ENCODE measurements at regions not wholly inside any gene's neighbourhood (a gene's known extent, or its start where the extent isn't known, plus 50 kb on each side); places are given as distances from the start of the nearest gene placed in this dataset.

DNA sequence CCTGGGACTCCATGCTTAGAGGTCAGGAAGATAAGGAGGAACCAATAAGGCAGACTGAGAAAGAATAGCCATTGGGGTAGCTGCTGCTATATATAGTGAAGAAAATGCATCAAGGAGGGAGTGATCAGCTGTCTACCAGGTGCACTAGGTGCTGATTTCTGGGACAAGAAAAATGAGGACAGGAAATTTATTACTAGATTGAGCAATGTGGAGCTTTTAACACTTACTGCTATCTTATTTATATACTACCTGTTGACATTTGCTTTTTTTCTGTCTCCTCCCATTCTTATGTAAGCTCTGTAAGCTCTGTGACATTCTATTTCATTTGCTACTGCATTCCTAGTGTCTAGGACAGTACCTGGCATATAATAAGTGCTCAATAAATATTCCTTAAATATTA, 53.7 kb upstream of the DHX40 start:
- TF ChIP-seq EZH2 (IDR thresholded peaks at IDR 0.05; ENCODE audit: borderline replicate concordance) (no peak), EZH2phosphoT487 (IDR thresholded peaks at IDR 0.05; ENCODE audit: low read depth, severe bottlenecking, unreplicated experiment) (no peak)
- TF ChIP-seq, protein P1, sequence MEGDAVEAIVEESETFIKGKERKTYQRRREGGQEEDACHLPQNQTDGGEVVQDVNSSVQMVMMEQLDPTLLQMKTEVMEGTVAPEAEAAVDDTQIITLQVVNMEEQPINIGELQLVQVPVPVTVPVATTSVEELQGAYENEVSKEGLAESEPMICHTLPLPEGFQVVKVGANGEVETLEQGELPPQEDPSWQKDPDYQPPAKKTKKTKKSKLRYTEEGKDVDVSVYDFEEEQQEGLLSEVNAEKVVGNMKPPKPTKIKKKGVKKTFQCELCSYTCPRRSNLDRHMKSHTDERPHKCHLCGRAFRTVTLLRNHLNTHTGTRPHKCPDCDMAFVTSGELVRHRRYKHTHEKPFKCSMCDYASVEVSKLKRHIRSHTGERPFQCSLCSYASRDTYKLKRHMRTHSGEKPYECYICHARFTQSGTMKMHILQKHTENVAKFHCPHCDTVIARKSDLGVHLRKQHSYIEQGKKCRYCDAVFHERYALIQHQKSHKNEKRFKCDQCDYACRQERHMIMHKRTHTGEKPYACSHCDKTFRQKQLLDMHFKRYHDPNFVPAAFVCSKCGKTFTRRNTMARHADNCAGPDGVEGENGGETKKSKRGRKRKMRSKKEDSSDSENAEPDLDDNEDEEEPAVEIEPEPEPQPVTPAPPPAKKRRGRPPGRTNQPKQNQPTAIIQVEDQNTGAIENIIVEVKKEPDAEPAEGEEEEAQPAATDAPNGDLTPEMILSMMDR (IDR thresholded peaks at IDR 0.05; ENCODE audit: poor library complexity) = no peak

All from hepatocyte (in vitro differentiated cells).